ENCODE measurements at regions not wholly inside any gene's neighbourhood (a gene's known extent, or its start where the extent isn't known, plus 50 kb on each side); places are given as distances from the start of the nearest gene placed in this dataset.
A peak's percentile ranks its signal among the peaks of the same experiment; 100 is the strongest.

- Histone ChIP-seq H3K4me2 (ENCODE audit: insufficient read depth, low read length) (no peak overlapping the region), H2AFZ (ENCODE audit: low read depth, low read length) (no peak overlapping the region), H3K4me3 (replicated peaks in 1 of 3; ENCODE audit: insufficient read depth in 1 of 3, low read depth in 1 of 3, low read length in 3 of 3) (no peak overlapping the region), H3K27ac (ENCODE audit: insufficient read depth, low read depth, low read length) (no peak overlapping the region), H3K4me1 (ENCODE audit: control insufficient read depth, extremely low read depth, insufficient read depth, low read length) (peaks cover 5% of the 10 kb centered on the region), H3K9ac (replicated peaks; ENCODE audit: extremely low read depth, insufficient read depth, low read length) (no peak overlapping the region), H3K9me3 (replicated peaks; ENCODE audit: control insufficient read depth, insufficient read depth, low read length) (no peaks in the 10 kb centered on the region), H3K79me2 (ENCODE audit: control insufficient read depth, insufficient read depth, low read length) (no peaks in the 10 kb centered on the region), H3K36me3 (ENCODE audit: control insufficient read depth in 2 of 2, extremely low read depth in 1 of 2, insufficient read depth in 2 of 2, low read length in 2 of 2) (no peaks in the 10 kb centered on the region), H3K27me3 (ENCODE audit: control insufficient read depth in 2 of 2, insufficient read depth in 2 of 2, low read length in 2 of 2) (peaks cover 11 to 17% of the 10 kb centered on the region in 2 experiments), H4K20me1 (replicated peaks; ENCODE audit: control insufficient read depth, extremely low read depth, insufficient read depth, low read length) (no peaks in the 10 kb centered on the region), H3K9me1 (replicated peaks; ENCODE audit: control insufficient read depth, extremely low read depth, insufficient read depth, low read length) (no peaks in the 10 kb centered on the region)
- TF ChIP-seq GATA2 (IDR thresholded peaks at IDR 0.05; ENCODE audit: insufficient read depth, insufficient read length, low read depth, low read length) (no peak), MYC (IDR thresholded peaks at IDR 0.05; ENCODE audit: low read depth, low read length) (no peak), FOS (IDR thresholded peaks at IDR 0.05; ENCODE audit: borderline replicate concordance, insufficient read depth, low read length) (no peak), POLR2A (IDR thresholded peaks at IDR 0.05; ENCODE audit: low read depth, low read length) (no peak), POLR2AphosphoS5 (IDR thresholded peaks at IDR 0.05; ENCODE audit: insufficient read depth, low read depth, low read length) (no peak), CTCF (IDR thresholded peaks at IDR 0.05; ENCODE audit: extremely low read depth in 1 of 2, insufficient read depth in 1 of 2, low read depth in 1 of 2, low read length in 2 of 2) (no peak)
- DNase-seq (ENCODE audit: low read depth, low spot score): no peak
- dilution Hi-C loops (cut with MboI; ENCODE audit: extremely low pct_ligation_motif_present, low sequenced_read_pairs) (no loop called here), intact Hi-C loops (cut with micrococcal nuclease) (no loop called here)
- no TSS peak for BruUV-seq (replicated peaks)
- ChIA-PET CTCF (interaction anchor here (1.7 kb wide), 1 partner anchor 371 kb away, joined by 5 read pairs; no protein-coding TSS in a partner anchor), POLR2A (no interaction called here)
- no peak for FAIRE-seq
These were observed 89.0 kb upstream of the PRNP start for GRCh38 chr20:4597215-4597614.

- no peak overlapping the region for H3K9ac ChIP-seq (replicated peaks; ENCODE audit: extremely low read depth, insufficient read depth, low read length)
- no peak for FAIRE-seq
- ChIA-PET POLR2A (no interaction called here), CTCF (interaction anchor here (0.7 to 1.4 kb wide), 4 partner anchors 8 to 485 kb away, joined by 3 to 5 read pairs (median 4); no protein-coding TSS in a partner anchor)
- H3K4me1 ChIP-seq (ENCODE audit: control insufficient read depth, extremely low read depth, insufficient read depth, low read length): peaks cover 7% of the 10 kb centered on the region
- intact Hi-C loops (cut with micrococcal nuclease) (no loop called here), dilution Hi-C loops (cut with MboI; ENCODE audit: extremely low pct_ligation_motif_present, low sequenced_read_pairs) (no loop called here)
- BruUV-seq (replicated peaks): no TSS peak
- H3K27ac ChIP-seq (ENCODE audit: insufficient read depth, low read depth, low read length): no peak overlapping the region
- no peaks in the 10 kb centered on the region for H3K36me3 ChIP-seq (ENCODE audit: control insufficient read depth in 2 of 2, extremely low read depth in 1 of 2, insufficient read depth in 2 of 2, low read length in 2 of 2)
- no peaks in the 10 kb centered on the region for H3K9me1 ChIP-seq (replicated peaks; ENCODE audit: control insufficient read depth, extremely low read depth, insufficient read depth, low read length)
- no peaks in the 10 kb centered on the region for H4K20me1 ChIP-seq (replicated peaks; ENCODE audit: control insufficient read depth, extremely low read depth, insufficient read depth, low read length)
- H3K4me3 ChIP-seq (replicated peaks in 1 of 3; ENCODE audit: insufficient read depth in 1 of 3, low read depth in 1 of 3, low read length in 3 of 3): no peak overlapping the region
- no peak overlapping the region for H3K4me2 ChIP-seq (ENCODE audit: insufficient read depth, low read length)
- no peaks in the 10 kb centered on the region for H3K79me2 ChIP-seq (ENCODE audit: control insufficient read depth, insufficient read depth, low read length)
- TF ChIP-seq MAX (IDR thresholded peaks at IDR 0.05; ENCODE audit: insufficient read depth, insufficient read length): no peak
- TF ChIP-seq CTCF (IDR thresholded peaks at IDR 0.05; ENCODE audit: extremely low read depth in 1 of 2, insufficient read depth in 1 of 2, low read depth in 1 of 2, low read length in 2 of 2): no peak
- no peak for TF ChIP-seq GATA2 (IDR thresholded peaks at IDR 0.05; ENCODE audit: insufficient read depth, insufficient read length, low read depth, low read length)
- TF ChIP-seq EZH2 (IDR thresholded peaks at IDR 0.05; ENCODE audit: borderline replicate concordance, low read depth, low read length, severe bottlenecking): no peak
- no peak for TF ChIP-seq POLR2AphosphoS5 (IDR thresholded peaks at IDR 0.05; ENCODE audit: insufficient read depth, low read depth, low read length)
- no peak for TF ChIP-seq FOS (IDR thresholded peaks at IDR 0.05; ENCODE audit: borderline replicate concordance, insufficient read depth, low read length)
- TF ChIP-seq MYC (IDR thresholded peaks at IDR 0.05; ENCODE audit: low read depth, low read length): no peak
- TF ChIP-seq JUN (IDR thresholded peaks at IDR 0.05; ENCODE audit: borderline replicate concordance, insufficient read depth, insufficient read length, low read depth): no peak
- TF ChIP-seq POLR2A (IDR thresholded peaks at IDR 0.05; ENCODE audit: low read depth, low read length): no peak
- H3K9me3 ChIP-seq (replicated peaks; ENCODE audit: control insufficient read depth, insufficient read depth, low read length): no peaks in the 10 kb centered on the region
- peaks cover 2 to 5% of the 10 kb centered on the region in 2 experiments for H3K27me3 ChIP-seq (ENCODE audit: control insufficient read depth in 2 of 2, insufficient read depth in 2 of 2, low read length in 2 of 2)
- H2AFZ ChIP-seq (ENCODE audit: low read depth, low read length): peak overlapping the region; percentile 75
- DNase-seq (ENCODE audit: low read depth, low spot score): no peak
These were observed 93.1 kb upstream of the PRNP start for GRCh38 chr20:4593149-4593525.
